Adrenal gland (tissue), 5 donors: ENCODE measurements at regions not wholly inside any gene's neighbourhood (a gene's known extent, or its start where the extent isn't known, plus 50 kb on each side); places are given as distances from the start of the nearest gene placed in this dataset.

Experiments
- CTCF ChIP-seq, 6 experiments: fragments of 450-650 bp in 4 of 6; fragments of 200-600 bp in 2 of 6; sonication (generic) in 1 of 6; IDR thresholded peaks; 1 replicate in 5 of 6; 2 replicates in 1 of 6; pipeline versions ENCODE4 v1.5.1 to v1.8.0; 2016 to 2021; ENCODE audit warnings: antibody characterized with exemption in 6 of 6, mild to moderate bottlenecking in 2 of 6, moderate library complexity in 1 of 6
- POLR2A ChIP-seq, 2 donors: fragments of 450-650 bp; IDR thresholded peaks; one replicate each; pipeline ENCODE4 v1.6.1; 2017; ENCODE audit warnings: antibody characterized with exemption in 2 of 2, mild to moderate bottlenecking in 2 of 2, moderate library complexity in 1 of 2
- donor health status: DM: no; HTN: no; CAD: no.

DNA sequence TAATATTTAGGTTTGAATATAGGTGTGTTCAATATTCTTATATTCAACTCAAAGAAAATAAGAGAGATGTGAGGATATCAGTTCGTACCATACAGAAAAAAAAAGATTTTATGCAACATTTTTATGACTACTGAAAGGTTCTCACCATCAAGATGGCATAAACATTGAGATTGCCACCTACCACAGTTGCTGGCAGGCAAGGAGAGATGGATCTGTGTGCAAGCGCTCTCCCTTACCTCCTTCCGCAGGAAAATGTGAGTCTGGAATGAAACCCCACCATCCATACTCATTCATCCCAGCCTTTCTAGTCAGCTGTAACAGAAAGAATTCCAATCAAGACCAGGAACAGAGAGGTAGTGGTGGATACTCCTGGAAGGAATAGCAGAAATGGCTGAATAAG is 376.9 kb downstream of the PPP3CA start:
- TF ChIP-seq CTCF (IDR thresholded peaks at IDR 0.05) = no peak
- TF ChIP-seq POLR2A (IDR thresholded peaks at IDR 0.05) = no peak
